CD4-positive, alpha-beta T cell (primary cell): ENCODE measurements at regions not wholly inside any gene's neighbourhood (a gene's known extent, or its start where the extent isn't known, plus 50 kb on each side); places are given as distances from the start of the nearest gene placed in this dataset.

ENCODE experiments used
- ATAC-seq: fragments of 200-7000 bp; cut with Tn5 transposase; one replicate; pipeline ENCODE4 v1.10.0; 2022; ENCODE audit warnings: mild to moderate bottlenecking; ENCODE audit not compliant: poor library complexity
- CTCF ChIA-PET: fragments of 350-600 bp; sonication (Branson Sonifier 250); formaldehyde crosslinking; loops from one replicate; lab custom pipeline; 2021; ENCODE audit warnings: antibody characterized with exemption, inconsistent platforms; lab: Charles Lee
- POLR2A ChIA-PET: fragments of 350-600 bp; sonication (Branson Sonifier 250); formaldehyde crosslinking; loops from one replicate; lab custom pipeline; 2021; ENCODE audit warnings: antibody characterized with exemption, inconsistent platforms; lab: Charles Lee
- DNase-seq, 14 experiments: peaks; one replicate each; pipeline ENCODE4 v3.0.0-alpha.2; 2013 to 2020; ENCODE audit warnings: mixed read lengths in 2 of 14
- H3K27ac ChIP-seq, 2 donors: one replicate each; pipeline versions ENCODE4 v1.5.1 to v1.7.0; 2013; ENCODE audit warnings: low read length in 2 of 2, low read depth in 1 of 2, mild to moderate bottlenecking in 1 of 2
- H3K27me3 ChIP-seq, 2 experiments: 1 replicate in 1 of 2; 2 replicates in 1 of 2; pipeline versions ENCODE4 v1.6.1 to v1.7.0; 2013; ENCODE audit warnings: low read length in 2 of 2, control low read depth in 1 of 2, mild to moderate bottlenecking in 1 of 2, moderate library complexity in 1 of 2; ENCODE audit not compliant: insufficient read depth in 2 of 2, control insufficient read depth in 1 of 2
- H3K36me3 ChIP-seq: one replicate; pipeline ENCODE4 v1.6.1; 2013; ENCODE audit warnings: low read length, control low read depth; ENCODE audit not compliant: insufficient read depth
- H3K4me1 ChIP-seq: one replicate; pipeline ENCODE4 v1.6.1; 2013; ENCODE audit warnings: low read length, control low read depth; ENCODE audit not compliant: insufficient read depth
- H3K4me3 ChIP-seq: one replicate; pipeline ENCODE4 v1.5.1; 2013; ENCODE audit warnings: mild to moderate bottlenecking, low read length, moderate library complexity
- H3K9me3 ChIP-seq, 2 experiments: 1 replicate in 1 of 2; 2 replicates in 1 of 2; pipeline versions ENCODE4 v1.6.1 to v1.7.0; 2013; ENCODE audit warnings: low read length in 2 of 2, mild to moderate bottlenecking in 2 of 2, control low read depth in 1 of 2, moderate library complexity in 1 of 2; ENCODE audit not compliant: control insufficient read depth in 1 of 2, insufficient read depth in 1 of 2
- H3K27ac Mint-ChIP-seq: one replicate; pipeline ENCODE4 v1.8.0; 2020; ENCODE audit warnings: mixed read lengths
- H3K27me3 Mint-ChIP-seq: one replicate; pipeline ENCODE4 v1.8.0; 2021; ENCODE audit warnings: mixed read lengths
- H3K36me3 Mint-ChIP-seq: one replicate; pipeline ENCODE4 v1.8.0; 2021; ENCODE audit warnings: low read depth, mixed read lengths
- H3K4me1 Mint-ChIP-seq: one replicate; pipeline ENCODE4 v1.8.0; 2021; ENCODE audit warnings: low read depth, mixed read lengths
- H3K4me3 Mint-ChIP-seq: one replicate; pipeline ENCODE4 v1.8.0; 2020; ENCODE audit warnings: mild to moderate bottlenecking, mixed read lengths
- H3K9me3 Mint-ChIP-seq: one replicate; pipeline ENCODE4 v1.8.0; 2020; ENCODE audit warnings: mixed read lengths
- intact Hi-C, 2 experiments: fragments of 100-400 bp; cut with DNase I in 1 of 2; cut with micrococcal nuclease in 1 of 2; formaldehyde crosslinking; loops; one replicate each; pipeline versions ENCODE4 v1.15.1 to v1.9.0; 2023 to 2025; cut with DNase I, micrococcal nuclease
- TF ChIP-seq, protein P1 (sequence below): fragments of 200-600 bp; IDR thresholded peaks from one replicate; pipeline ENCODE4 v1.8.0; 2022; ENCODE audit warnings: antibody characterized with exemption, mild to moderate bottlenecking

- no peaks in the 10 kb centered on the region for H3K36me3 Mint-ChIP-seq
- ATAC-seq (no peak), DNase-seq (no peak)
- H3K4me1 ChIP-seq: no peaks in the 10 kb centered on the region
- H3K4me3 Mint-ChIP-seq: no peak overlapping the region
- H3K27me3 Mint-ChIP-seq: peaks cover 5% of the 10 kb centered on the region
- no peaks in the 10 kb centered on the region for H3K4me1 Mint-ChIP-seq
- H3K9me3 Mint-ChIP-seq: no peaks in the 10 kb centered on the region
- H3K4me3 ChIP-seq: no peak overlapping the region
- no peak overlapping the region for H3K27ac Mint-ChIP-seq
- TF ChIP-seq, protein P1, sequence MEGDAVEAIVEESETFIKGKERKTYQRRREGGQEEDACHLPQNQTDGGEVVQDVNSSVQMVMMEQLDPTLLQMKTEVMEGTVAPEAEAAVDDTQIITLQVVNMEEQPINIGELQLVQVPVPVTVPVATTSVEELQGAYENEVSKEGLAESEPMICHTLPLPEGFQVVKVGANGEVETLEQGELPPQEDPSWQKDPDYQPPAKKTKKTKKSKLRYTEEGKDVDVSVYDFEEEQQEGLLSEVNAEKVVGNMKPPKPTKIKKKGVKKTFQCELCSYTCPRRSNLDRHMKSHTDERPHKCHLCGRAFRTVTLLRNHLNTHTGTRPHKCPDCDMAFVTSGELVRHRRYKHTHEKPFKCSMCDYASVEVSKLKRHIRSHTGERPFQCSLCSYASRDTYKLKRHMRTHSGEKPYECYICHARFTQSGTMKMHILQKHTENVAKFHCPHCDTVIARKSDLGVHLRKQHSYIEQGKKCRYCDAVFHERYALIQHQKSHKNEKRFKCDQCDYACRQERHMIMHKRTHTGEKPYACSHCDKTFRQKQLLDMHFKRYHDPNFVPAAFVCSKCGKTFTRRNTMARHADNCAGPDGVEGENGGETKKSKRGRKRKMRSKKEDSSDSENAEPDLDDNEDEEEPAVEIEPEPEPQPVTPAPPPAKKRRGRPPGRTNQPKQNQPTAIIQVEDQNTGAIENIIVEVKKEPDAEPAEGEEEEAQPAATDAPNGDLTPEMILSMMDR: no peak
- no peaks in the 10 kb centered on the region for H3K36me3 ChIP-seq
- H3K9me3 ChIP-seq: no peaks in the 10 kb centered on the region
- intact Hi-C loops: no loop called here
- H3K27me3 ChIP-seq: peaks cover 0 to 3% of the 10 kb centered on the region in 2 experiments
- ChIA-PET POLR2A (no interaction called here), CTCF (no interaction called here)
- no peak overlapping the region for H3K27ac ChIP-seq
Measured at GRCh38 chr4:56240554-56241174, 146.6 kb downstream of the AASDH start.

DNA sequence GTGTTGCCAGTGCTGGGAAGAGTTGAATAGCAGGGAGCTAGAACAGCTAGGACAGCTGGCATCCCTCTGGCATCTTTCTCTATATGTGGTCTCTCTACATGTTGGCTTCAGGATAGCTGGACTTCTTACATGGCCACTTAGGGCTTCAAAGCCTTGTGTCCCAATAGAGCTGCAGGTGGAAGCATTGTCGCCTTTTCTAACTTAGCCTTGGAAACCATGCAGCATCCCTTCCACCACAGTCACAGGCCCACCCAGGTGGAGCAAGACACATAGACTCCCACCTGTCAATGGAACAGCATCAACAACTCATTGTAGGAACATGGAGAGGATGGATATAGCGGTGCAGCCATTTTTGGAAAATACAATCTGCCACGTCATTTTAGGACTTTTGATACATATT lies 149.0 kb downstream of the AASDH start:
- H3K4me1 ChIP-seq: no peaks in the 10 kb centered on the region
- Mint-ChIP-seq H3K4me3 (no peak overlapping the region), H3K9me3 (no peaks in the 10 kb centered on the region), H3K4me1 (no peaks in the 10 kb centered on the region), H3K36me3 (no peaks in the 10 kb centered on the region), H3K27ac (no peak overlapping the region), H3K27me3 (no peaks in the 10 kb centered on the region)
- ChIA-PET POLR2A (no interaction called here), CTCF (no interaction called here)
- no peak for ATAC-seq
- no peaks in the 10 kb centered on the region for H3K9me3 ChIP-seq
- intact Hi-C loops: no loop called here
- H3K36me3 ChIP-seq: no peaks in the 10 kb centered on the region
- TF ChIP-seq, protein P1: no peak
- no peak overlapping the region for H3K27ac ChIP-seq
- DNase-seq: no peak
- H3K27me3 ChIP-seq: peaks cover 0 to 3% of the 10 kb centered on the region in 2 experiments
- H3K4me3 ChIP-seq: no peak overlapping the region

DNA sequence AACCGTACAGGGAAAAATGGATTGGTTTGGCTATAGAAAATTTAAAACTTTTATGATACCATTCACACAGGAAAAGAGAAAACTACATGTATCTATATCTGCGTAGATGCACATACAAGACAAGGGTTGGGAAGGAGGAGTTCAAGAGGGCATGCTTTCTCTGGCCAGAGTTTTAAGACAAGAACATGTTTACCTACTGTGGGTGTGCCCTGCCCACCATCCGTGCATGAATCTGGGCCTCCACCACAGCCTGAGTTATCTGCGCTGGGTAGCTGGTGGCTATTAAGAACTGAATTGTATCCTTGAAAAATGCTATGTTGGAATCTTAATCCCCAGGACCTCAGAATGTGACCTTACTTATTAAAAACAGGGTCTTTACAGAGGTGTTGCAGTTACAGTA lies 151.6 kb downstream of the AASDH start:
- DNase-seq: no peak
- intact Hi-C loops: no loop called here
- Mint-ChIP-seq H3K27me3 (peaks cover 7% of the 10 kb centered on the region), H3K4me3 (no peak overlapping the region), H3K4me1 (no peaks in the 10 kb centered on the region), H3K36me3 (no peaks in the 10 kb centered on the region), H3K27ac (no peak overlapping the region), H3K9me3 (no peaks in the 10 kb centered on the region)
- H3K27me3 ChIP-seq: peaks cover 0 to 3% of the 10 kb centered on the region in 2 experiments
- no peak for ATAC-seq
- H3K4me3 ChIP-seq: no peak overlapping the region
- ChIA-PET CTCF (no interaction called here), POLR2A (no interaction called here)
- no peaks in the 10 kb centered on the region for H3K4me1 ChIP-seq
- no peaks in the 10 kb centered on the region for H3K36me3 ChIP-seq
- H3K9me3 ChIP-seq: no peaks in the 10 kb centered on the region
- H3K27ac ChIP-seq: no peak overlapping the region
- TF ChIP-seq, protein P1: no peak
